Skeletal muscle cell (primary cell): ENCODE measurements at regions not wholly inside any gene's neighbourhood (a gene's known extent, or its start where the extent isn't known, plus 50 kb on each side); places are given as distances from the start of the nearest gene placed in this dataset.

Experiments used
- DNase-seq: peaks from one replicate; pipeline ENCODE4 v3.0.0-alpha.2; 2010; ENCODE audit warnings: low read depth
- H3K4me3 ChIP-seq: 2 replicates; pipeline ENCODE4 v1.5.1; 2011; ENCODE audit warnings: low read depth, mild to moderate bottlenecking, control low read depth, low read length, moderate library complexity

GRCh38 chr4:12206091-12206490, 777.4 kb upstream of the HS3ST1 start:
- H3K4me3 ChIP-seq: no peak overlapping the region
- no peak for DNase-seq

GRCh38 chr4:12203945-12204344, 775.3 kb upstream of the HS3ST1 start:
- DNase-seq: no peak
- no peak overlapping the region for H3K4me3 ChIP-seq

GRCh38 chr4:12200226-12200625, 771.5 kb upstream of the HS3ST1 start:
- DNase-seq: no peak
- H3K4me3 ChIP-seq: no peak overlapping the region

GRCh38 chr4:12186526-12186925, 757.8 kb upstream of the HS3ST1 start:
- H3K4me3 ChIP-seq: no peak overlapping the region
- no peak for DNase-seq

GRCh38 chr4:12178614-12179610, 750.2 kb upstream of the HS3ST1 start:
- no peak for DNase-seq
- H3K4me3 ChIP-seq: no peak overlapping the region

- no peak for DNase-seq
- H3K4me3 ChIP-seq: no peak overlapping the region
Measured at GRCh38 chr4:12177416-12177815, 748.7 kb upstream of the HS3ST1 start.

GRCh38 chr4:12173496-12173895, 744.8 kb upstream of the HS3ST1 start:
- no peak for DNase-seq
- no peak overlapping the region for H3K4me3 ChIP-seq

- no peak for DNase-seq
- H3K4me3 ChIP-seq: no peak overlapping the region
Measured at GRCh38 chr4:12172198-12172973, 743.7 kb upstream of the HS3ST1 start.

GRCh38 chr4:12170308-12170707, 741.6 kb upstream of the HS3ST1 start:
- no peak for DNase-seq
- no peak overlapping the region for H3K4me3 ChIP-seq

GRCh38 chr4:12165616-12166015, 736.9 kb upstream of the HS3ST1 start:
- no peak overlapping the region for H3K4me3 ChIP-seq

GRCh38 chr4:12146339-12146738, 717.6 kb upstream of the HS3ST1 start:
- no peak overlapping the region for H3K4me3 ChIP-seq
- no peak for DNase-seq

More at GRCh38 chr4:12165616-12166015, 736.9 kb upstream of the HS3ST1 start:
- no peak for DNase-seq

GRCh38 chr4:12145768-12146167, 717.1 kb upstream of the HS3ST1 start:
- no peak for DNase-seq
- no peak overlapping the region for H3K4me3 ChIP-seq

- DNase-seq: no peak
- H3K4me3 ChIP-seq: no peak overlapping the region
Measured at GRCh38 chr4:12145106-12145505, 716.4 kb upstream of the HS3ST1 start.

- H3K4me3 ChIP-seq: no peak overlapping the region
- DNase-seq: no peak
Measured at GRCh38 chr4:12144051-12144450, 715.4 kb upstream of the HS3ST1 start.

GRCh38 chr4:12140864-12141263, 712.2 kb upstream of the HS3ST1 start:
- no peak overlapping the region for H3K4me3 ChIP-seq
- no peak for DNase-seq

- H3K4me3 ChIP-seq: no peak overlapping the region
- DNase-seq: no peak
Measured at GRCh38 chr4:12139296-12139695, 710.6 kb upstream of the HS3ST1 start.

GRCh38 chr4:12138488-12138887, 709.8 kb upstream of the HS3ST1 start:
- no peak for DNase-seq
- H3K4me3 ChIP-seq: no peak overlapping the region

GRCh38 chr4:12137575-12137974, 708.9 kb upstream of the HS3ST1 start:
- no peak overlapping the region for H3K4me3 ChIP-seq
- DNase-seq: no peak

- H3K4me3 ChIP-seq: no peak overlapping the region
- no peak for DNase-seq
Measured at GRCh38 chr4:12126474-12126873, 697.8 kb upstream of the HS3ST1 start.

- no peak overlapping the region for H3K4me3 ChIP-seq
- DNase-seq: no peak
Measured at GRCh38 chr4:12124138-12124537, 695.4 kb upstream of the HS3ST1 start.
